SJSA1 (cell line): ENCODE measurements at regions not wholly inside any gene's neighbourhood (a gene's known extent, or its start where the extent isn't known, plus 50 kb on each side); places are given as distances from the start of the nearest gene placed in this dataset.

ENCODE experiments used
- DNase-seq, 2 experiments: peaks; one replicate each; pipeline ENCODE4 v3.0.0-alpha.2; 2015 to 2020; ENCODE audit warnings: low spot score in 2 of 2, low read depth in 1 of 2
- H3K27ac ChIP-seq: fragments of 250-450 bp; sonication (Bioruptor Pico); 2 replicates; pipeline ENCODE4 v1.5.1; 2020; ENCODE audit warnings: mild to moderate bottlenecking, moderate library complexity
- H3K27me3 ChIP-seq: fragments of 250-450 bp; sonication (Bioruptor Pico); replicated peaks from 2 replicates; pipeline ENCODE4 v1.5.1; 2020; ENCODE audit warnings: mild to moderate bottlenecking, moderate library complexity
- H3K36me3 ChIP-seq: fragments of 250-450 bp; sonication (Bioruptor Pico); 2 replicates; pipeline ENCODE4 v1.5.1; 2020; ENCODE audit warnings: mild to moderate bottlenecking
- H3K4me1 ChIP-seq: fragments of 250-450 bp; sonication (Bioruptor Pico); replicated peaks from 2 replicates; pipeline ENCODE4 v1.6.1; 2021; ENCODE audit warnings: mild to moderate bottlenecking
- H3K4me3 ChIP-seq: fragments of 250-450 bp; sonication (Bioruptor Pico); 2 replicates; pipeline ENCODE4 v1.5.1; 2020; ENCODE audit warnings: mild to moderate bottlenecking
- H3K9me3 ChIP-seq: fragments of 250-450 bp; sonication (Bioruptor Pico); replicated peaks from 2 replicates; pipeline ENCODE4 v1.5.1; 2020; ENCODE audit warnings: mild to moderate bottlenecking

- DNase-seq: no peak
- Histone ChIP-seq H3K4me1 (no peaks in the 10 kb centered on the region), H3K9me3 (no peaks in the 10 kb centered on the region), H3K27me3 (no peaks in the 10 kb centered on the region), H3K4me3 (no peak overlapping the region), H3K36me3 (peaks cover 3% of the 10 kb centered on the region; the same call in 1 of the 2 replicates), H3K27ac (no peak overlapping the region)
Measured at GRCh38 chr9:109830545-109830944, 50.5 kb downstream of the PALM2AKAP2 start.

- Histone ChIP-seq H3K9me3 (no peaks in the 10 kb centered on the region), H3K27ac (no peak overlapping the region), H3K27me3 (no peaks in the 10 kb centered on the region), H3K36me3 (peaks cover 3% of the 10 kb centered on the region; the same call in 1 of the 2 replicates), H3K4me3 (no peak overlapping the region), H3K4me1 (no peaks in the 10 kb centered on the region)
- DNase-seq: no peak
Measured at GRCh38 chr9:109831998-109832658, 52.1 kb downstream of the PALM2AKAP2 start.

- DNase-seq: no peak
- H3K9me3 ChIP-seq: no peaks in the 10 kb centered on the region
- no peak overlapping the region for H3K27ac ChIP-seq
- H3K4me1 ChIP-seq: no peaks in the 10 kb centered on the region
- H3K36me3 ChIP-seq: peaks cover 3% of the 10 kb centered on the region; the same call in 1 of the 2 replicates
- no peak overlapping the region for H3K4me3 ChIP-seq
- no peaks in the 10 kb centered on the region for H3K27me3 ChIP-seq
Measured at GRCh38 chr9:109834855-109835254, 54.9 kb downstream of the PALM2AKAP2 start.

GRCh38 chr9:109843641-109844040 is 63.6 kb downstream of the PALM2AKAP2 start:
- no peak overlapping the region for H3K4me3 ChIP-seq
- H3K27ac ChIP-seq: no peak overlapping the region
- H3K9me3 ChIP-seq: no peaks in the 10 kb centered on the region
- H3K36me3 ChIP-seq: 0 out of 2 replicates have a peak, but pooled peaks cover 3% of the 10 kb centered on the region
- DNase-seq: no peak
- H3K4me1 ChIP-seq: no peaks in the 10 kb centered on the region
- H3K27me3 ChIP-seq: no peaks in the 10 kb centered on the region

GRCh38 chr9:109845226-109845625 is 65.2 kb downstream of the PALM2AKAP2 start:
- H3K27me3 ChIP-seq: no peaks in the 10 kb centered on the region
- no peaks in the 10 kb centered on the region for H3K4me1 ChIP-seq
- 0 out of 2 replicates have a peak, but pooled peaks cover 3% of the 10 kb centered on the region for H3K36me3 ChIP-seq
- H3K4me3 ChIP-seq: no peak overlapping the region
- H3K9me3 ChIP-seq: no peaks in the 10 kb centered on the region
- DNase-seq: no peak
- no peak overlapping the region for H3K27ac ChIP-seq

- DNase-seq: no peak
- H3K9me3 ChIP-seq: no peaks in the 10 kb centered on the region
- H3K27me3 ChIP-seq: no peaks in the 10 kb centered on the region
- H3K27ac ChIP-seq: no peak overlapping the region
- H3K4me3 ChIP-seq: no peak overlapping the region
- no peaks in the 10 kb centered on the region for H3K4me1 ChIP-seq
- 0 out of 2 replicates have a peak, but pooled peaks cover 3% of the 10 kb centered on the region for H3K36me3 ChIP-seq
Measured at GRCh38 chr9:109846776-109847175, 66.8 kb downstream of the PALM2AKAP2 start.

GRCh38 chr9:109852556-109852955 is 72.6 kb downstream of the PALM2AKAP2 start:
- Histone ChIP-seq H3K9me3 (no peaks in the 10 kb centered on the region), H3K4me1 (peaks cover 6% of the 10 kb centered on the region), H3K27ac (no peak overlapping the region), H3K36me3 (no peaks in the 10 kb centered on the region), H3K4me3 (no peak overlapping the region), H3K27me3 (no peaks in the 10 kb centered on the region)
- DNase-seq: no peak

- DNase-seq: no peak
- H3K9me3 ChIP-seq: no peaks in the 10 kb centered on the region
- no peaks in the 10 kb centered on the region for H3K27me3 ChIP-seq
- peaks cover 6% of the 10 kb centered on the region for H3K4me1 ChIP-seq
- H3K27ac ChIP-seq: no peak overlapping the region
- no peaks in the 10 kb centered on the region for H3K36me3 ChIP-seq
- no peak overlapping the region for H3K4me3 ChIP-seq
Measured at GRCh38 chr9:109855540-109855939, 75.5 kb downstream of the PALM2AKAP2 start.

GRCh38 chr9:109856785-109857184 is 76.8 kb downstream of the PALM2AKAP2 start:
- no peak overlapping the region for H3K27ac ChIP-seq
- H3K27me3 ChIP-seq: no peaks in the 10 kb centered on the region
- H3K9me3 ChIP-seq: no peaks in the 10 kb centered on the region
- no peak overlapping the region for H3K4me3 ChIP-seq
- no peaks in the 10 kb centered on the region for H3K36me3 ChIP-seq
- DNase-seq: no peak
- H3K4me1 ChIP-seq: peaks cover 6% of the 10 kb centered on the region

- H3K9me3 ChIP-seq: no peaks in the 10 kb centered on the region
- no peaks in the 10 kb centered on the region for H3K27me3 ChIP-seq
- no peak overlapping the region for H3K27ac ChIP-seq
- H3K36me3 ChIP-seq: no peaks in the 10 kb centered on the region
- no peak for DNase-seq
- H3K4me3 ChIP-seq: no peak overlapping the region
- H3K4me1 ChIP-seq: peaks cover 5% of the 10 kb centered on the region
Measured at GRCh38 chr9:109857336-109857735, 77.3 kb downstream of the PALM2AKAP2 start.

- Histone ChIP-seq H3K27me3 (no peaks in the 10 kb centered on the region), H3K4me3 (no peak overlapping the region), H3K36me3 (no peaks in the 10 kb centered on the region), H3K4me1 (no peaks in the 10 kb centered on the region), H3K9me3 (no peaks in the 10 kb centered on the region), H3K27ac (no peak overlapping the region)
- no peak for DNase-seq
Measured at GRCh38 chr9:109859447-109859846, 79.4 kb downstream of the PALM2AKAP2 start.

- Histone ChIP-seq H3K36me3 (no peaks in the 10 kb centered on the region), H3K27ac (no peak overlapping the region), H3K4me1 (no peaks in the 10 kb centered on the region), H3K27me3 (no peaks in the 10 kb centered on the region), H3K9me3 (no peaks in the 10 kb centered on the region), H3K4me3 (no peak overlapping the region)
- DNase-seq: no peak
Measured at GRCh38 chr9:109860521-109860920, 80.5 kb downstream of the PALM2AKAP2 start.

- H3K4me3 ChIP-seq: no peak overlapping the region
- H3K4me1 ChIP-seq: no peaks in the 10 kb centered on the region
- DNase-seq: no peak
- H3K36me3 ChIP-seq: no peaks in the 10 kb centered on the region
- H3K27ac ChIP-seq: no peak overlapping the region
- H3K9me3 ChIP-seq: no peaks in the 10 kb centered on the region
- no peaks in the 10 kb centered on the region for H3K27me3 ChIP-seq
Measured at GRCh38 chr9:109861499-109861898, 81.5 kb downstream of the PALM2AKAP2 start.

GRCh38 chr9:109861918-109862317 is 81.9 kb downstream of the PALM2AKAP2 start:
- H3K36me3 ChIP-seq: no peaks in the 10 kb centered on the region
- no peaks in the 10 kb centered on the region for H3K9me3 ChIP-seq
- DNase-seq: no peak
- H3K27ac ChIP-seq: no peak overlapping the region
- no peaks in the 10 kb centered on the region for H3K27me3 ChIP-seq
- no peaks in the 10 kb centered on the region for H3K4me1 ChIP-seq
- no peak overlapping the region for H3K4me3 ChIP-seq

- H3K4me1 ChIP-seq: no peaks in the 10 kb centered on the region
- no peaks in the 10 kb centered on the region for H3K27me3 ChIP-seq
- H3K27ac ChIP-seq: no peak overlapping the region
- no peaks in the 10 kb centered on the region for H3K9me3 ChIP-seq
- no peak for DNase-seq
- no peak overlapping the region for H3K4me3 ChIP-seq
- H3K36me3 ChIP-seq: no peaks in the 10 kb centered on the region
Measured at GRCh38 chr9:109862452-109862851, 82.5 kb downstream of the PALM2AKAP2 start.
